Activated T-helper 1 cell treated with anti-CD3 and anti-CD28 coated beads, Interleukin-12 subunit alpha, Interleukin-12 subunit beta, Interleukin-2, Interleukin-4 antibody, amounts not matched to agents 30 ng/mL and 10 ng/mL and 1 ng/mL, durations not matched to agents 14 hours and 24 hours and 36 hours (primary cell): ENCODE measurements at regions not wholly inside any gene's neighbourhood (a gene's known extent, or its start where the extent isn't known, plus 50 kb on each side); places are given as distances from the start of the nearest gene placed in this dataset.
"Not testable (repeated sequence)": the region's sequence is repeated elsewhere in the genome, so short reads cannot be mapped to it uniquely, and the experiment has no call there.

ENCODE experiments used
- DNase-seq: peaks from one replicate; pipeline ENCODE4 v3.0.0; 2021; ENCODE audit warnings: low spot score
- H3K27ac Mint-ChIP-seq: one replicate; pipeline ENCODE4 v1.8.0; 2021; ENCODE audit warnings: mild to moderate bottlenecking, mixed read lengths
- H3K27me3 Mint-ChIP-seq: one replicate; pipeline ENCODE4 v1.8.0; 2022; ENCODE audit warnings: mild to moderate bottlenecking, moderate library complexity, mixed read lengths; ENCODE audit not compliant: insufficient read depth
- H3K36me3 Mint-ChIP-seq: one replicate; pipeline ENCODE4 v1.8.0; 2021; ENCODE audit warnings: low read depth, mixed read lengths
- H3K4me1 Mint-ChIP-seq: one replicate; pipeline ENCODE4 v1.8.0; 2021; ENCODE audit warnings: low read depth, mixed read lengths
- H3K4me3 Mint-ChIP-seq: one replicate; pipeline ENCODE4 v1.8.0; 2021; ENCODE audit warnings: mild to moderate bottlenecking, moderate library complexity, mixed read lengths
- H3K9me3 Mint-ChIP-seq: one replicate; pipeline ENCODE4 v1.8.0; 2021; ENCODE audit warnings: mixed read lengths
- intact Hi-C: fragments of 100-400 bp; cut with micrococcal nuclease; formaldehyde crosslinking; loops from one replicate; pipeline ENCODE4 v1.15.1; 2024

DNA sequence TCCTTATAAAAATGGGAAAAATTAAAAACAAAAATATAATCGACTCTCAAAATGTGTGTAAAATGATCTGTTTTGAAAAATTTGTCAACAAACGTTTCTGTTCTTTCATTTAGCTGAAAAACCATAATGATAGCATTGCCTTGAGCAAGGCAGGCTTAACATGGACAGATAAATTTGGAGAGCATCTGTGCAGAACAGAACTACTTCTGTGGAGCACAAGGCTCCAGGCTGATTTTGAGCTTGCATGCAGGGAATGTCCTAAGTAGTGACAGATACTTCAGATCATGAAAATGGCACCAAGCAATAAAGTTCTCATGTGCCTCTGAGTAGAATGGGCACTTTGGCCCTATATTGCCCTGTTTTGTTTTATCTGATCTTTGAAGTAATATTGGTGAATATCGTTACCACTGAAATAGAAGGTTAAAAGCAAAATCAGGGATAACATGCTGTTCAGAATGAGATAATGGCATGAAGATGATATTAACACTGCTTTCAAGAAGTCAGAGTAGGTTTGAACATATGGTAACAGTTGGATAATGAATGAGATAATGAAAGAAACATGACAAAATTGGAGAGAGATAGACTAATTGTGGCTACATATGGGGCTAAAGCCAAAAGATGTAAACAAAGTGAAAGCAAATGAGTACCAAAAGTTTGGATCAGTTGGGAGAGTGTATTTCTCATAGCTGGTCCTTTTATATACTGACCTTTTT, 730.5 kb upstream of the CCDC179 start:
- Mint-ChIP-seq H3K9me3 (no peaks in the 10 kb centered on the region), H3K36me3 (no peaks in the 10 kb centered on the region), H3K4me3 (no peak overlapping the region), H3K27me3 (no peaks in the 10 kb centered on the region), H3K27ac (no peak overlapping the region), H3K4me1 (no peaks in the 10 kb centered on the region)
- intact Hi-C loops: no loop called here
- no peak for DNase-seq

DNA sequence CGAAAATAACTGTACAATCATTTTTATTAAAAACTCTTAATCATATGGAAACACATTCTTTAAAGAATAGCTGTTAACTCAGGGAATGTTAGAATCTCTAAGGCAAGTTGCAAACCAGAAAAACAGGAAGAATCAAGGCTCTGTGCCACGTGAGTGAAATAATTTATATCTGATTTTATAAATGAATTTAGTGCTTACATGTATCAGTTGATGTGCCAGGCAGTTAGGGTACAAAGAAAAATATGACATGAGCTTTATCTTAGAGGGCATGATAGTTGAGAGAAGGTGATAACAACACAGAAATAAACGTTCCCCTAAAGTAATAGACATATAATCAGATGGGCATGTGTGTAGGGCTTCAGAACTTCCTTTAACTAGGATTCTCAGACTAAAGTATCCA, 734.5 kb upstream of the CCDC179 start:
- no peak for DNase-seq
- Mint-ChIP-seq H3K36me3 (no peaks in the 10 kb centered on the region), H3K4me3 (no peak overlapping the region), H3K27me3 (no peaks in the 10 kb centered on the region), H3K27ac (no peak overlapping the region), H3K9me3 (no peaks in the 10 kb centered on the region), H3K4me1 (no peaks in the 10 kb centered on the region)
- intact Hi-C loops: no loop called here

DNA sequence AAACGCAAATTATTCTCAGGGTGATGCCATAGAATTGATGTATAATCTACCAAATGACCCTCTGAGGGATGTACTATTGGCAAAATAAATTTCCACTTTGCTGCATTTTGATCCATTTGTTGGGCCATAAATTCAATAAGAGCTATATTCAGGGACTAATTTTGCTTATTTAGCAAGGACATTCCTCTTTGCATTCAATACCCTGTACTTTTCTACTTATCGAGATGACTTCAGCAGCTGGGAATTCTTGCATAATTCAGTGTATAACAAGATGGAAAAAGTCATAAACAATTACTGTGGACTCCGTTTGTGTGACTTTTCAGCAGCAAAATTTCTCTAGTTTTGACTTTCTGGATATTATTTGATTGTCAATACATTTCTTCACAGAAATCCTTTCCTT, 744.7 kb upstream of the CCDC179 start:
- DNase-seq: no peak
- H3K36me3 Mint-ChIP-seq: no peaks in the 10 kb centered on the region
- H3K27me3 Mint-ChIP-seq: no peaks in the 10 kb centered on the region
- intact Hi-C loops: no loop called here
- H3K27ac Mint-ChIP-seq: no peak overlapping the region
- no peaks in the 10 kb centered on the region for H3K4me1 Mint-ChIP-seq
- peaks cover 4% of the 10 kb centered on the region for H3K9me3 Mint-ChIP-seq
- H3K4me3 Mint-ChIP-seq: no peak overlapping the region

DNA sequence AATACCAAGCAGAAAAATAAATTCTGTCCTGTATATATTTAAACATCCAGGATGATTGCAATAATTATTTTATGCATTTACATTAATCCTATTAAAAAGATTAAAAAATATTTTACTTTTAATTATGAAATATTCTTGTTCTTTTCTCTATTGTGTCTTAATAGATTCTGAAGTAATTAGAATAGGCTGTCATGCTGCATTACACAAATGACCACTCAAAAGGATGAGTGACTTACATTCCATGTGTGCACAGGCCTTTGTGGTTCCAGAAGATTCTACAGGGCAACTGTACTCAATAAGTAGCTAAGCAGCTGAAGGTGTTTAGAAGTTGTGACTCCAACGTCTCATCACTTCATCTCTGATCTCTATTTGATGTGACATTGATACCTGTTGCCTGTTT, 745.9 kb upstream of the CCDC179 start:
- no peaks in the 10 kb centered on the region for H3K4me1 Mint-ChIP-seq
- intact Hi-C loops: no loop called here

DNA sequence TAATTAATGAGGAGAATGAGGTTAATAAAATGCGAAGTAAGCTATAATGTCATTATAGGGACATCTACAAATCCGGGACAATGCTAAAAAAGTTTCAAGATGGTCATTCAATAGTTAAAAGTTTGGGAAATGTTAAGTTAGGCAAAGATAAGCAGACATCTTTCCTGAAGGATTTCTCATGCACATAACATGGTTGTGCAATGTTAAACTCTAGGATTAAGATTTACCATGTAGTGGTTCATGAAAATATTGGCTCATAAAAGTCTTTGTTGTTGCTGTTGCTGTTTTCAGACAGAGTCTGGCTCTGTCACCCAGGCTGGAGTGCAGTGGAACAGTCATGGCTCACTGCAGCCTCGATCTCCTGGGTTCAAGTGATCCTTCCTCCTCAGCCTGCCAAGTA, 751.5 kb upstream of the CCDC179 start:
- Mint-ChIP-seq H3K4me1 (no peaks in the 10 kb centered on the region), H3K4me3 (no peak overlapping the region), H3K27ac (no peak overlapping the region), H3K9me3 (peaks cover 4% of the 10 kb centered on the region), H3K27me3 (no peaks in the 10 kb centered on the region), H3K36me3 (no peaks in the 10 kb centered on the region)
- DNase-seq: no peak
- intact Hi-C loops: no loop called here

More for the DNA sequence above, 745.9 kb upstream of the CCDC179 start:
- no peak overlapping the region for H3K27ac Mint-ChIP-seq
- H3K4me3 Mint-ChIP-seq: no peak overlapping the region
- no peaks in the 10 kb centered on the region for H3K36me3 Mint-ChIP-seq
- H3K9me3 Mint-ChIP-seq: peaks cover 2% of the 10 kb centered on the region
- H3K27me3 Mint-ChIP-seq: no peaks in the 10 kb centered on the region
- no peak for DNase-seq

DNA sequence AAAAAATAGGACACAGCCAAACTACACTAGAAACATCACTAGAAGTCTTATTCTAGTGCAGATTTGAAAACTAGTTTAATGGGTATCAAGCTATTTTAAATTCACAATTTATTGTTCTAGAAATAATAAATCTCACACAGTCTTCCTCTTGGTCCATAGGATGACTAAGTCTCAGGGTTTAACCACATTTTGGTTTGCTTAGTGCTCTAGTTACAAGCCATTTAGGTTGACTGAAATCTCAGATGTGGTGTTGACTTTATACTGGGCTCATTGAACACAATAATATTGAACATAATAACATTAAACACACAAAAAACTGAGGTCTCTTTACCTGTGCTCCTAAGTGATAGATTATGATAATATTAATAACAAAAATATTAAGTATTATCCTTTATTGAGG, 760.3 kb upstream of the CCDC179 start:
- no peak overlapping the region for H3K27ac Mint-ChIP-seq
- no peaks in the 10 kb centered on the region for H3K9me3 Mint-ChIP-seq
- no peaks in the 10 kb centered on the region for H3K27me3 Mint-ChIP-seq
- H3K36me3 Mint-ChIP-seq: no peaks in the 10 kb centered on the region
- intact Hi-C loops: no loop called here
- no peaks in the 10 kb centered on the region for H3K4me1 Mint-ChIP-seq
- DNase-seq: no peak
- no peak overlapping the region for H3K4me3 Mint-ChIP-seq

DNA sequence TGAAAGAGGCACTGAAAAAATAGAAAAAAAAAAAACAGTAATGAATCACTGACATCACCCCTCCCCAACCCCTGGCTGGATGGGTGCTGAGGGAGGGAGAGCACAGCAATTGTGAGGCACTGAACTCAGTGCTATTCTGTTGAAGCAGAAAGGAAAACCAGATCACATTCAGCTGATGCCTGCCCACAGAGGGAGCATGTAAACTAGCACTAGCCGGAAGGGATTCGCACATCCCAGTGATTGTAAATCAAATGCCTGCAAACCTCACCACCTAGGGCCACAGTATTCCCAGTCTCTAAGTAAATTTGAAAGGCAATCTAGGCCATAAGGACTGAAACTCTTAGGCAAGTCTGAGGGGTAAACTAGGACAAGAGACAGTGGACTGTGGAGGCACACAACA, 772.0 kb upstream of the CCDC179 start:
- intact Hi-C loops: no loop called here
- Mint-ChIP-seq H3K27me3 (no peaks in the 10 kb centered on the region), H3K4me3 (no peak overlapping the region), H3K36me3 (no peaks in the 10 kb centered on the region), H3K9me3 (no peaks in the 10 kb centered on the region), H3K4me1 (no peaks in the 10 kb centered on the region), H3K27ac (no peak overlapping the region)
- DNase-seq: no peak

DNA sequence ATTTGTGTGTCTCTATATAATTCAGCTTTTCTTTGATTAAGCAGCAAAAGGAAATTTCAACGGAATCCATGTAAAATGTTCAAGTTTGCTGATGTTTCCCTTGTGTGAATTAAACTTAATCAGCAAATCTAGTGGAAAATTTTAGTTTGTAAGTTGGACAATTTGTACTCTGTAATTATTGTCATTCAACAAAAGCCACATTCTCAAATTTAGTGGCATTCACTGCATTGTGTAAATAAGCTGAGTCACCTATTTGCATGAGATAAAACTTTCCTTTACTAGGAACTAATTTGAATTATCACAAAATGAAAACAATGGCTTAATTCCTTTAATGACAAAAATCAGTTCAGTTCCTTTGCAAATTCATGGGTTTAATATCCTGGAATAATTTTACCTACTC, 784.2 kb upstream of the CCDC179 start:
- H3K27ac Mint-ChIP-seq: no peak overlapping the region
- no peaks in the 10 kb centered on the region for H3K36me3 Mint-ChIP-seq
- H3K27me3 Mint-ChIP-seq: no peaks in the 10 kb centered on the region
- H3K4me3 Mint-ChIP-seq: no peak overlapping the region
- peaks cover 6% of the 10 kb centered on the region for H3K9me3 Mint-ChIP-seq
- no peaks in the 10 kb centered on the region for H3K4me1 Mint-ChIP-seq
- intact Hi-C loops: no loop called here
- no peak for DNase-seq

DNA sequence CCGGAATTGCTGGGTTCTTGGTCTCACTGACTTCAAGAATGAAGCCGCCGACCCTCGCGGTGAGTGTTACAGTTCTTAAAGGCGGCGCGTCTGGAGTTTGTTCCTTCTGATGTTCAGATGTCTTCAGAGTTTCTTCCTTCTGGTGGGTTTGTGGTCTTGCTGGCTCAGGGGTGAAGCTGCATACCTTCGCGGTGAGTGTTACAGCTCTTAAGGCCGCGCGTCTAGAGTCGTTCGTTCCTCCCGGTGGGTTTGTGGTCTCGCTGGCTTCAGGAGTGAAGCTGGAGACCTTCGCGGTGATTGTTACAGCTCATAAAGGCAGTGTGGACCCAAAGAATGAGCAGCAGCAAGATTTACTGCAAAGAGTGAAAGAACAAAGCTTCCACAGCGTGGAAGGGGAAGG, 792.1 kb upstream of the CCDC179 start:
- H3K4me3 Mint-ChIP-seq, intact Hi-C loops, H3K27me3 Mint-ChIP-seq: not testable (repeated sequence)

DNA sequence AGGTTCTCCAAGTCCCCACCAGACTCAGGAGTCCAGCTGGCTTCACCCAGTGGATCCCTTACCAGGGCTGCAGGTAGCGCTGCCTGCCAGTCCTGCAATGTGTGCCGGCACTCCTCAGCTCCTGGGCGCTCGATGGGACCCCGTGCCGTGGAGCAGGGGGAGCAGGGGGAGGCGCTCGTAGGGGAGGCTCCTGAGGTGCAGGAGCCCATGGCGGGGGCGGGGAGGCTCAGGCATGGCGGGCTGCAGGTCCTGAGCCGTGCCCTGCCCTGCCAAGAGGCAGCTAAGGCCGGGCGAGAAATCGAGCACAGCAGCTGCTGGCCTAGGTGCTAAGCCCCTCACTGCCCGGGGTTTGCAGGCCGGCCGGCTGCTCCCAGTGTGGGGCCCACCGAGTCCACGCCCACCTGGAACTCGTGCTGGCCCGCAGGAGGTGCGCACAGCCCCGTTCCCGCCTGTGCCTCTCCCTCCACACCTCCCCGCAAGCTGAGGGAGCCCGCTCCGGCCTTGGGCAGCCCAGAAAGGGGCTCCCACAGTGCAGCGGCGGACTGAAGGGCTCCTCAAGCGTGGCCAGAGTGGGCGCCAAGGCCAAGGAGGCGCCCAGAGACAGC, 792.9 kb upstream of the CCDC179 start:
- no peaks in the 10 kb centered on the region for H3K36me3 Mint-ChIP-seq
- no peak overlapping the region for H3K27ac Mint-ChIP-seq
- no peak overlapping the region for H3K4me3 Mint-ChIP-seq
- intact Hi-C loops: no loop called here
- peaks cover 10% of the 10 kb centered on the region for H3K9me3 Mint-ChIP-seq
- no peak for DNase-seq
- no peaks in the 10 kb centered on the region for H3K4me1 Mint-ChIP-seq
- no peaks in the 10 kb centered on the region for H3K27me3 Mint-ChIP-seq

More for the DNA sequence above, 792.1 kb upstream of the CCDC179 start:
- H3K36me3 Mint-ChIP-seq, H3K27ac Mint-ChIP-seq, H3K4me1 Mint-ChIP-seq, DNase-seq, H3K9me3 Mint-ChIP-seq: not testable (repeated sequence)

DNA sequence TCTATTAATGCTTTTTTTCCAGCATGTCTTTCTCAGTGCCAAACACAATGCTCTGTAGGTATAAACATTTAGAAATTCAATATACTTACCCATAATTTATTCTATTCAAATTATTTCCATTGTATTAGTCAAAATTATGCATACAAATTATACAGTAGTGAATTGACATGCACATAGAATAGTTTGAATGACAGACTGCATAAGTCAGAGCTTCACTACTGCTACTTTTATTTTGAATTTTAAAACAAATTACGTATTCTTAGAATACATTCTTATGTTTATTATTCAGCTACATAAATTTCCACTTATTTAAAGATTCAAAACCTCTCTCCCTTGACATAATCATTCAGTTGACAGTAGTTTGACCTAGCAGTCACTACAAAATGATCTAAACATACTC, 808.0 kb upstream of the CCDC179 start:
- no peak for DNase-seq
- intact Hi-C loops: no loop called here
- H3K36me3 Mint-ChIP-seq: no peaks in the 10 kb centered on the region
- no peak overlapping the region for H3K4me3 Mint-ChIP-seq
- H3K4me1 Mint-ChIP-seq: no peaks in the 10 kb centered on the region
- H3K27me3 Mint-ChIP-seq: no peaks in the 10 kb centered on the region
- no peaks in the 10 kb centered on the region for H3K9me3 Mint-ChIP-seq
- no peak overlapping the region for H3K27ac Mint-ChIP-seq

DNA sequence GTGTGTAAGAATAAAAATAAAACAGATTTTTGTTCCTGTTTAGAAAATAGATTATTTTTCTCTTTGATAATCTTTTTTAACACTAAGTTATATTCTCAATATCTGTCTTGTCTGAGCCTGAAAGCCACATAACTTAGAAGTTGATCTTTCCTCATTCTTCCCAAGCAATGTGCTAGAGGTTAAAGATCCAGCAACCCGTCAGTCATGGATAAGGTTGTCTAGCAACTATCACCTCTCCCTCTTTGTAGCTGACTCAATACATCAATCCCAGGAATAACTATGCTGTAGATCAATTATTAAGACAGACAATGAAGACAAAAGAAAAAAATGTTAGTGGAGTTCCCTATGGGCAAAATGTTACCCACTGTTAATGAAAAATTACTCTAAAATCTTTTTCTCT, 813.1 kb upstream of the CCDC179 start:
- H3K36me3 Mint-ChIP-seq: no peaks in the 10 kb centered on the region
- DNase-seq: no peak
- H3K27me3 Mint-ChIP-seq: no peaks in the 10 kb centered on the region
- no peaks in the 10 kb centered on the region for H3K9me3 Mint-ChIP-seq
- H3K4me3 Mint-ChIP-seq: no peak overlapping the region
- H3K4me1 Mint-ChIP-seq: no peaks in the 10 kb centered on the region
- H3K27ac Mint-ChIP-seq: no peak overlapping the region
- intact Hi-C loops: no loop called here

DNA sequence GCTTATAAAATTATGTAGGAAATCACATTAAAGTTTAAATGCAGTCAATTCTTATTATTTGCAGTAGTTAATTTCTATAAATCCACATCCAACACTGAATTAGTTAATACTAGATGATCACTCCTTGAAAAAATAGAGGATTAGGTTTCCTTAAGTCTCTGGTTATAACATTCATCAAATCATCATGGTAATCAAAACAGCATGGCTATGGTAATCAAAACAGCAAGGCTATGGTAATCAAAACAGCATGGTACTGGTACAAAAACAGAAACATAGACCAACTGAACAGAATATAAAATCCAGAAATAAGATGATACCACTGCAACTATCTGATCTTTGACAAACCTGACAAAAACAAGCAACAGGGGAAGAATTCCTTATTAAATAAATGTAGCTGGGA, 814.6 kb upstream of the CCDC179 start:
- no peaks in the 10 kb centered on the region for H3K27me3 Mint-ChIP-seq
- H3K27ac Mint-ChIP-seq: no peak overlapping the region
- no peak for DNase-seq
- H3K4me1 Mint-ChIP-seq: no peaks in the 10 kb centered on the region
- H3K4me3 Mint-ChIP-seq: no peak overlapping the region
- intact Hi-C loops: no loop called here
- no peaks in the 10 kb centered on the region for H3K9me3 Mint-ChIP-seq
- no peaks in the 10 kb centered on the region for H3K36me3 Mint-ChIP-seq

DNA sequence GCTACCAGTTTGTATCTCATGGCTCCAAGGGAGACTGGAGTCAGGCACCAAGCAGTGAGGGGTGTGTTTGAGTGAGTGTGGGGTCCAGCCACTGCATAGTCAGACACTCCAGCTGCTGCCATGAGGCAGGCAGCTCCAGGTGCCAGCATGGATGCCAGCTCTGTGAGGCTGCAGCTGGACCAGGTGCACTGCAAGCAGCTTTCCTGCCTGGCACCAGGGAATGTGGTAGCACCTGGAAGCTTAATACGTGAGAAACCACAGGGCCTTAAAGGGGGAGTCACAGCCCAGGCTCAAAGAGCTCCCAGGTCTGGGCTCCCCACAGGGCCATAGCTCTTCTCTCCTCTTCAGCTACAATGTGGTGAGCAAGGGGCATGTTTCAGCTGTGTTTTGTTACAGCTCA, 817.8 kb upstream of the LUZP2 start:
- Mint-ChIP-seq H3K27ac (no peak overlapping the region), H3K4me3 (no peak overlapping the region), H3K36me3 (no peaks in the 10 kb centered on the region), H3K27me3 (no peaks in the 10 kb centered on the region), H3K4me1 (no peaks in the 10 kb centered on the region), H3K9me3 (no peaks in the 10 kb centered on the region)
- DNase-seq: no peak
- intact Hi-C loops: no loop called here
